Trophoblast cell (in vitro differentiated cells and primary cell): ENCODE measurements at regions not wholly inside any gene's neighbourhood (a gene's known extent, or its start where the extent isn't known, plus 50 kb on each side); places are given as distances from the start of the nearest gene placed in this dataset.

Source experiments
- DNase-seq, 2 donors: peaks; one replicate each; pipeline ENCODE4 v3.0.0-alpha.2; 2016
- H2AFZ ChIP-seq: 2 replicates; pipeline ENCODE4 v1.6.1; 2013; ENCODE audit warnings: low read length, moderate library complexity, mild to moderate bottlenecking; ENCODE audit not compliant: insufficient read depth, poor library complexity
- H2AK5ac ChIP-seq: 2 replicates; pipeline ENCODE4 v1.6.1; 2013; ENCODE audit warnings: mild to moderate bottlenecking, low read length
- H2BK120ac ChIP-seq: 2 replicates; pipeline ENCODE4 v1.6.1; 2013; ENCODE audit warnings: low read length, mild to moderate bottlenecking, moderate library complexity; ENCODE audit not compliant: insufficient read depth, poor library complexity
- H2BK12ac ChIP-seq: 2 replicates; pipeline ENCODE4 v1.6.1; 2013; ENCODE audit warnings: mild to moderate bottlenecking, low read length, moderate library complexity
- H2BK5ac ChIP-seq: 2 replicates; pipeline ENCODE4 v1.6.1; 2013; ENCODE audit warnings: low read length, low read depth, moderate library complexity, mild to moderate bottlenecking; ENCODE audit not compliant: poor library complexity
- H3K14ac ChIP-seq: 2 replicates; pipeline ENCODE4 v1.6.1; 2013; ENCODE audit warnings: mild to moderate bottlenecking, low read length
- H3K18ac ChIP-seq: 2 replicates; pipeline ENCODE4 v1.6.1; 2013; ENCODE audit warnings: mild to moderate bottlenecking, low read length
- H3K23ac ChIP-seq: 2 replicates; pipeline ENCODE4 v1.6.1; 2013; ENCODE audit warnings: low read length
- H3K27ac ChIP-seq: 2 replicates; pipeline ENCODE4 v1.5.1; 2013; ENCODE audit warnings: low read depth, mild to moderate bottlenecking, inconsistent platforms, low read length, moderate library complexity
- H3K27me3 ChIP-seq: 2 replicates; pipeline ENCODE4 v1.6.1; 2013; ENCODE audit warnings: inconsistent platforms, mild to moderate bottlenecking, low read length, moderate library complexity; ENCODE audit not compliant: insufficient read depth
- H3K36me3 ChIP-seq, 2 experiments: 1 replicate in 1 of 2; 2 replicates in 1 of 2; pipeline ENCODE4 v1.6.1; 2013; ENCODE audit warnings: low read length in 2 of 2, mild to moderate bottlenecking in 2 of 2, moderate library complexity in 1 of 2; ENCODE audit not compliant: insufficient read depth in 2 of 2, control insufficient read depth in 1 of 2
- H3K4ac ChIP-seq: 2 replicates; pipeline ENCODE4 v1.6.1; 2013; ENCODE audit warnings: low read depth, mild to moderate bottlenecking, low read length, moderate library complexity
- H3K4me1 ChIP-seq, 2 experiments: 1 replicate in 1 of 2; 2 replicates in 1 of 2; pipeline ENCODE4 v1.6.1; 2013; ENCODE audit warnings: low read length in 2 of 2, mild to moderate bottlenecking in 2 of 2, moderate library complexity in 1 of 2; ENCODE audit not compliant: insufficient read depth in 2 of 2, control insufficient read depth in 1 of 2
- H3K4me2 ChIP-seq: 2 replicates; pipeline ENCODE4 v1.6.1; 2013; ENCODE audit warnings: inconsistent platforms, mild to moderate bottlenecking, low read length, moderate library complexity
- H3K4me3 ChIP-seq: 2 replicates; pipeline ENCODE4 v1.5.1; 2013; ENCODE audit warnings: mild to moderate bottlenecking, low read depth, low read length, inconsistent platforms
- H3K79me1 ChIP-seq: one replicate; pipeline ENCODE4 v1.6.1; 2013; ENCODE audit warnings: low read length
- H3K79me2 ChIP-seq: 2 replicates; pipeline ENCODE4 v1.6.1; 2013; ENCODE audit warnings: low read length, mild to moderate bottlenecking; ENCODE audit not compliant: control insufficient read depth, insufficient read depth, poor library complexity
- H3K9ac ChIP-seq: 2 replicates; pipeline ENCODE4 v1.6.1; 2013; ENCODE audit warnings: mild to moderate bottlenecking, low read length
- H3K9me3 ChIP-seq: 2 replicates; pipeline ENCODE4 v1.6.1; 2013; ENCODE audit warnings: low read depth, mild to moderate bottlenecking, control low read depth, inconsistent platforms, low read length; ENCODE audit not compliant: insufficient read depth
- H4K12ac ChIP-seq: 2 replicates; pipeline ENCODE4 v1.6.1; 2013; ENCODE audit warnings: low read depth, mild to moderate bottlenecking, low read length, moderate library complexity
- H4K8ac ChIP-seq: 2 replicates; pipeline ENCODE4 v1.6.1; 2013; ENCODE audit warnings: low read depth, mild to moderate bottlenecking, low read length, moderate library complexity
- H4K91ac ChIP-seq: one replicate; pipeline ENCODE4 v1.6.1; 2013; ENCODE audit warnings: low read depth, mild to moderate bottlenecking, low read length, moderate library complexity
- WGBS: extraction: QIAGEN DNeasy Blood & Tissue Kit; methylation state at CpG from one replicate; pipeline ENCODE4 v1.1.7; 2013; ENCODE audit warnings: missing lambda C conversion rate; ENCODE audit not compliant: insufficient read length, insufficient coverage; ENCODE audit errors: extremely low coverage; 5-methylcytosine and 5-hydroxymethylcytosine counted together

GRCh38 chr5:44919560-44919959 is 110.8 kb downstream of the MRPS30 start:
- Histone ChIP-seq H3K4ac (no peak overlapping the region), H4K91ac (no peak overlapping the region), H2AFZ (no peak overlapping the region), H3K9me3 (no peaks in the 10 kb centered on the region), H3K79me1 (no peaks in the 10 kb centered on the region), H3K4me2 (no peak overlapping the region), H2BK120ac (no peak overlapping the region), H3K23ac (no peak overlapping the region), H3K79me2 (no peaks in the 10 kb centered on the region), H3K14ac (no peak overlapping the region), H2BK12ac (no peak overlapping the region), H4K12ac (no peak overlapping the region), H3K4me1 (no peaks in the 10 kb centered on the region), H3K9ac (no peak overlapping the region), H2AK5ac (no peak overlapping the region), H3K18ac (no peak overlapping the region), H2BK5ac (no peak overlapping the region), H3K27me3 (no peaks in the 10 kb centered on the region), H3K4me3 (no peak overlapping the region), H3K36me3 (no peaks in the 10 kb centered on the region), H3K27ac (no peak overlapping the region), H4K8ac (no peak overlapping the region)
- no peak for DNase-seq
- WGBS: no CpG with 5 or more reads among the region's 1 CpG

- Histone ChIP-seq H3K4me2 (no peak overlapping the region), H2AFZ (no peak overlapping the region), H3K4me1 (no peaks in the 10 kb centered on the region), H3K79me2 (no peaks in the 10 kb centered on the region), H3K14ac (no peak overlapping the region), H3K36me3 (no peaks in the 10 kb centered on the region), H3K9me3 (no peaks in the 10 kb centered on the region), H3K18ac (no peak overlapping the region), H3K4me3 (no peak overlapping the region), H2AK5ac (no peak overlapping the region), H2BK120ac (no peak overlapping the region), H3K27me3 (no peaks in the 10 kb centered on the region), H4K12ac (no peak overlapping the region), H3K23ac (no peak overlapping the region), H3K27ac (no peak overlapping the region), H3K4ac (no peak overlapping the region), H4K91ac (no peak overlapping the region), H3K79me1 (no peaks in the 10 kb centered on the region), H2BK12ac (no peak overlapping the region), H4K8ac (no peak overlapping the region), H3K9ac (no peak overlapping the region), H2BK5ac (no peak overlapping the region)
- WGBS: no CpG with 5 or more reads among the region's 3 CpGs
- DNase-seq: no peak
Measured at GRCh38 chr5:44927115-44927733, 118.5 kb downstream of the MRPS30 start.

- Histone ChIP-seq H3K4me1 (no peaks in the 10 kb centered on the region), H2BK5ac (no peak overlapping the region), H3K9ac (no peak overlapping the region), H3K27me3 (no peaks in the 10 kb centered on the region), H3K79me2 (no peaks in the 10 kb centered on the region), H3K23ac (no peak overlapping the region), H3K4me3 (no peak overlapping the region), H3K18ac (no peak overlapping the region), H2AFZ (no peak overlapping the region), H3K9me3 (no peaks in the 10 kb centered on the region), H2AK5ac (no peak overlapping the region), H2BK120ac (no peak overlapping the region), H3K27ac (no peak overlapping the region), H3K36me3 (no peaks in the 10 kb centered on the region), H3K4me2 (no peak overlapping the region), H4K8ac (no peak overlapping the region), H3K14ac (no peak overlapping the region), H3K4ac (no peak overlapping the region), H2BK12ac (no peak overlapping the region), H4K91ac (no peak overlapping the region), H3K79me1 (no peaks in the 10 kb centered on the region), H4K12ac (no peak overlapping the region)
- no CpG with 5 or more reads among the region's 3 CpGs for WGBS
- DNase-seq: no peak
Measured at GRCh38 chr5:44932922-44933585, 124.3 kb downstream of the MRPS30 start.

- H3K4me1 ChIP-seq: no peaks in the 10 kb centered on the region
- H4K12ac ChIP-seq: no peak overlapping the region
- no CpG with 5 or more reads among the region's 3 CpGs for WGBS
- H3K14ac ChIP-seq: no peak overlapping the region
- H2AK5ac ChIP-seq: no peak overlapping the region
- no peak overlapping the region for H2BK12ac ChIP-seq
- H3K23ac ChIP-seq: no peak overlapping the region
- H3K4me2 ChIP-seq: no peak overlapping the region
- no peaks in the 10 kb centered on the region for H3K27me3 ChIP-seq
- H2BK5ac ChIP-seq: no peak overlapping the region
- H3K79me2 ChIP-seq: no peaks in the 10 kb centered on the region
- H3K9me3 ChIP-seq: no peaks in the 10 kb centered on the region
- no peak overlapping the region for H2AFZ ChIP-seq
- no peak for DNase-seq
- H3K4me3 ChIP-seq: no peak overlapping the region
- no peaks in the 10 kb centered on the region for H3K36me3 ChIP-seq
- no peak overlapping the region for H3K18ac ChIP-seq
- H2BK120ac ChIP-seq: no peak overlapping the region
- no peak overlapping the region for H3K4ac ChIP-seq
- no peak overlapping the region for H3K27ac ChIP-seq
- H4K91ac ChIP-seq: no peak overlapping the region
- no peak overlapping the region for H3K9ac ChIP-seq
- no peak overlapping the region for H4K8ac ChIP-seq
- H3K79me1 ChIP-seq: no peaks in the 10 kb centered on the region
Measured at GRCh38 chr5:44933686-44934085, 124.9 kb downstream of the MRPS30 start.
